Endodermal cell (in vitro differentiated cells): ENCODE measurements at regions not wholly inside any gene's neighbourhood (a gene's known extent, or its start where the extent isn't known, plus 50 kb on each side); places are given as distances from the start of the nearest gene placed in this dataset.

Experiments used
- DNase-seq: peaks from one replicate; pipeline ENCODE4 v3.0.0-alpha.2; 2017
- H3K27ac ChIP-seq: 2 replicates; pipeline ENCODE4 v1.5.1; 2013; ENCODE audit warnings: mild to moderate bottlenecking, low read depth, low read length, moderate library complexity
- H3K27me3 ChIP-seq: 2 replicates; pipeline ENCODE4 v1.6.1; 2013; ENCODE audit warnings: mild to moderate bottlenecking, low read length, moderate library complexity; ENCODE audit not compliant: insufficient read depth, control insufficient read depth, poor library complexity, severe bottlenecking
- H3K36me3 ChIP-seq: 2 replicates; pipeline ENCODE4 v1.7.0; 2013; ENCODE audit warnings: mild to moderate bottlenecking, low read length, moderate library complexity; ENCODE audit not compliant: control insufficient read depth, insufficient read depth
- H3K4me1 ChIP-seq: one replicate; pipeline ENCODE4 v1.7.0; 2013; ENCODE audit warnings: low read length; ENCODE audit not compliant: control insufficient read depth, insufficient read depth
- H3K4me3 ChIP-seq: 2 replicates; pipeline ENCODE4 v1.5.1; 2013; ENCODE audit warnings: mild to moderate bottlenecking, low read length, moderate library complexity
- H3K9ac ChIP-seq: 2 replicates; pipeline ENCODE4 v1.6.1; 2013; ENCODE audit warnings: mild to moderate bottlenecking, low read length, moderate library complexity; ENCODE audit not compliant: poor library complexity, severe bottlenecking; ENCODE audit errors: extremely low read depth
- H3K9me3 ChIP-seq: 2 replicates; pipeline ENCODE4 v1.6.1; 2013; ENCODE audit warnings: mild to moderate bottlenecking, low read length, moderate library complexity; ENCODE audit not compliant: control insufficient read depth
- H3K27ac Mint-ChIP-seq: 2 replicates; pipeline ENCODE4 v1.8.0; 2020; ENCODE audit warnings: mixed read lengths
- H3K27me3 Mint-ChIP-seq: 2 replicates; pipeline ENCODE4 v1.8.0; 2021; ENCODE audit warnings: mild to moderate bottlenecking, mixed read lengths; ENCODE audit not compliant: insufficient read depth
- H3K36me3 Mint-ChIP-seq: 2 replicates; pipeline ENCODE4 v1.8.0; 2020; ENCODE audit warnings: low read depth, mixed read lengths
- H3K4me1 Mint-ChIP-seq: 2 replicates; pipeline ENCODE4 v1.8.0; 2020; ENCODE audit warnings: mixed read lengths
- H3K4me3 Mint-ChIP-seq: 2 replicates; pipeline ENCODE4 v1.8.0; 2020; ENCODE audit warnings: mild to moderate bottlenecking, moderate library complexity, mixed read lengths
- H3K9me3 Mint-ChIP-seq: 2 replicates; pipeline ENCODE4 v1.8.0; 2020; ENCODE audit warnings: mild to moderate bottlenecking, mixed read lengths
- CTCF ChIP-seq: fragments of 200-600 bp; sonication (generic); conservative IDR thresholded peaks from 2 replicates; pipeline ENCODE4 v1.5.0; 2021; ENCODE audit warnings: antibody characterized with exemption, mild to moderate bottlenecking
- whole genome bisulfite sequencing, 2 experiments: methylation state at CpG; one replicate each; pipeline versions ENCODE4 v1.1.5 to v1.1.7; 2013; ENCODE audit warnings: missing lambda C conversion rate in 2 of 2, mixed read lengths in 1 of 2; ENCODE audit not compliant: insufficient coverage in 1 of 2, insufficient read length in 1 of 2; 5-methylcytosine and 5-hydroxymethylcytosine counted together

GRCh38 chr22:48741540-48741939 lies 1086.1 kb downstream of the BRD1 start:
- no peaks in the 10 kb centered on the region for H3K36me3 Mint-ChIP-seq
- Histone ChIP-seq H3K9me3 (no peaks in the 10 kb centered on the region), H3K9ac (no peak overlapping the region), H3K4me3 (no peak overlapping the region), H3K4me1 (no peaks in the 10 kb centered on the region), H3K27ac (no peak overlapping the region), H3K27me3 (no peaks in the 10 kb centered on the region), H3K36me3 (no peaks in the 10 kb centered on the region)
- H3K9me3 Mint-ChIP-seq = no peaks in the 10 kb centered on the region
- no peak overlapping the region for H3K27ac Mint-ChIP-seq
- no peak for DNase-seq
- no peak overlapping the region for H3K4me3 Mint-ChIP-seq
- no peaks in the 10 kb centered on the region for H3K27me3 Mint-ChIP-seq
- WGBS, 2 experiments = 89 to 93% methylated on average over 7 to 8 of the region's 8 CpGs
- TF ChIP-seq CTCF = no peak
- H3K4me1 Mint-ChIP-seq = no peaks in the 10 kb centered on the region

- Mint-ChIP-seq H3K27me3 (no peaks in the 10 kb centered on the region), H3K27ac (no peak overlapping the region), H3K4me3 (no peak overlapping the region), H3K36me3 (no peaks in the 10 kb centered on the region), H3K9me3 (no peaks in the 10 kb centered on the region), H3K4me1 (no peaks in the 10 kb centered on the region)
- H3K36me3 ChIP-seq = no peaks in the 10 kb centered on the region
- DNase-seq = peak; percentile 32
- TF ChIP-seq CTCF = no peak
- no peaks in the 10 kb centered on the region for H3K9me3 ChIP-seq
- no peak overlapping the region for H3K27ac ChIP-seq
- WGBS, 2 experiments = 96% methylated on average over 24 to 31 of the region's 31 CpGs
- no peak overlapping the region for H3K4me3 ChIP-seq
- no peaks in the 10 kb centered on the region for H3K27me3 ChIP-seq
- H3K4me1 ChIP-seq = no peaks in the 10 kb centered on the region
- H3K9ac ChIP-seq = no peak overlapping the region
Observed at GRCh38 chr22:48740731-48741405, 1086.8 kb downstream of the BRD1 start.

- Mint-ChIP-seq H3K4me3 (no peak overlapping the region), H3K27me3 (no peaks in the 10 kb centered on the region), H3K4me1 (no peaks in the 10 kb centered on the region), H3K27ac (no peak overlapping the region), H3K9me3 (no peaks in the 10 kb centered on the region), H3K36me3 (peaks cover under 1% of the 10 kb centered on the region)
- H3K9ac ChIP-seq = no peak overlapping the region
- no peak for DNase-seq
- 95% methylated on average over 13 to 21 of the region's 21 CpGs for WGBS, 2 experiments
- no peaks in the 10 kb centered on the region for H3K4me1 ChIP-seq
- H3K27me3 ChIP-seq = no peaks in the 10 kb centered on the region
- TF ChIP-seq CTCF = no peak
- no peak overlapping the region for H3K27ac ChIP-seq
- no peaks in the 10 kb centered on the region for H3K9me3 ChIP-seq
- no peaks in the 10 kb centered on the region for H3K36me3 ChIP-seq
- no peak overlapping the region for H3K4me3 ChIP-seq
Observed at GRCh38 chr22:48740086-48740730, 1087.5 kb downstream of the BRD1 start.
